MM.1S (cell line): ENCODE measurements at regions not wholly inside any gene's neighbourhood (a gene's known extent, or its start where the extent isn't known, plus 50 kb on each side); places are given as distances from the start of the nearest gene placed in this dataset.

Source experiments
- CTCF ChIP-seq: fragments of 300-600 bp; sonication (generic); IDR thresholded peaks from 2 replicates; pipeline ENCODE4 v1.5.1; 2016; ENCODE audit warnings: antibody characterized with exemption, low read length, mixed read lengths
- EZH2 ChIP-seq: fragments of 300-600 bp; sonication (generic); optimal IDR thresholded peaks from 2 replicates; pipeline ENCODE3; 2017; ENCODE audit warnings: low read depth, mild to moderate bottlenecking, antibody characterized with exemption, low read length, mixed read lengths

GRCh38 chr3:176568189-176568588 lies 629.1 kb downstream of the TBL1XR1 start:
- no peak for TF ChIP-seq EZH2
- no peak for TF ChIP-seq CTCF
